GM12864 (cell line): ENCODE measurements at regions not wholly inside any gene's neighbourhood (a gene's known extent, or its start where the extent isn't known, plus 50 kb on each side); places are given as distances from the start of the nearest gene placed in this dataset.

Experiments used
- DNase-seq: peaks from one replicate; pipeline ENCODE4 v3.0.0-alpha.2; 2011; ENCODE audit warnings: low read depth
- H3K4me3 ChIP-seq: 2 replicates; pipeline ENCODE4 v1.5.1; 2011; ENCODE audit warnings: mild to moderate bottlenecking, low read depth, low read length, control low read depth
- TF ChIP-seq, protein P1 (sequence below): IDR thresholded peaks from 2 replicates; pipeline ENCODE4 v1.5.1; 2011; ENCODE audit warnings: low read depth, mild to moderate bottlenecking, moderate library complexity, low read length, control low read depth, inconsistent platforms; ENCODE audit errors: missing control alignments

DNA sequence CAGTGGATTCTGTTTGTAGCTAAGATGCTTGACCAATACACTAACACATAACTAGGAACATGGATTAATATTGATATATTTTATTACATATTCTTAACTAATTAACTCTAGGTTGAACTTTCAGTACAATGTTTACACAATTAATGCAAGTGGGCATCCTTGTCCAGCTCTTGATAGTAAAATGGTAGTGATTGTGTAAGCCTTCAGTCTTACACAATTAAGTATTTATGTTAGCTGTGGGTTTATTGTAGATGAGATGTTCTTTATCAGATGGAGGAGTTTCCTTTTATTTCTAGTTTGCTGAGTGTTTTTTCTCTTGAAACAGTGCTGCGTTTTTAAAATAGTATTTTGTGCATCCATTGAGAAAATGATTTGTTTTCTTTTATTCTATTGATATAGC, 1210.8 kb downstream of the CDH12 start:
- TF ChIP-seq, protein P1, sequence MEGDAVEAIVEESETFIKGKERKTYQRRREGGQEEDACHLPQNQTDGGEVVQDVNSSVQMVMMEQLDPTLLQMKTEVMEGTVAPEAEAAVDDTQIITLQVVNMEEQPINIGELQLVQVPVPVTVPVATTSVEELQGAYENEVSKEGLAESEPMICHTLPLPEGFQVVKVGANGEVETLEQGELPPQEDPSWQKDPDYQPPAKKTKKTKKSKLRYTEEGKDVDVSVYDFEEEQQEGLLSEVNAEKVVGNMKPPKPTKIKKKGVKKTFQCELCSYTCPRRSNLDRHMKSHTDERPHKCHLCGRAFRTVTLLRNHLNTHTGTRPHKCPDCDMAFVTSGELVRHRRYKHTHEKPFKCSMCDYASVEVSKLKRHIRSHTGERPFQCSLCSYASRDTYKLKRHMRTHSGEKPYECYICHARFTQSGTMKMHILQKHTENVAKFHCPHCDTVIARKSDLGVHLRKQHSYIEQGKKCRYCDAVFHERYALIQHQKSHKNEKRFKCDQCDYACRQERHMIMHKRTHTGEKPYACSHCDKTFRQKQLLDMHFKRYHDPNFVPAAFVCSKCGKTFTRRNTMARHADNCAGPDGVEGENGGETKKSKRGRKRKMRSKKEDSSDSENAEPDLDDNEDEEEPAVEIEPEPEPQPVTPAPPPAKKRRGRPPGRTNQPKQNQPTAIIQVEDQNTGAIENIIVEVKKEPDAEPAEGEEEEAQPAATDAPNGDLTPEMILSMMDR, result no peak
- no peak for DNase-seq

DNA sequence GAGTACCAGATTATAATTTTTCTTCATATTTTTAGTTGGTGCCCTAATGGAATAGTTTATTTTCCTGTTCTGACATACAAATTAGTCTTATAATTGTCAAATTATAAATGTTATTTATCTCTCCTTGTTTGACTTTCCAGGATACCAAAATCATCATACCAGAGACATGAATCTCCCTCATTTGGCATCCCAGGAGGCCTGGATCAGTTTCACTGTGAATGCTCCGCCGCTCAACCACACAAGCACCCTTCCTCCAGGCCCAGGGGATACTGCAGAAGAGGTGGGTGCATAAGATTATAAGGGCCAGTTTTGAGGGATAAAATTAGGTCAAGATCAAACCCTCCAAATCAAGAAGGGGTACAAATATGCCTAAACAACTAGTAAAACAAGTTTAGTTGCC, 1229.3 kb downstream of the CDH12 start:
- DNase-seq, result no peak
- no peak overlapping the region for H3K4me3 ChIP-seq
- TF ChIP-seq, protein P1, result no peak

More for the DNA sequence above, 1210.8 kb downstream of the CDH12 start:
- no peak overlapping the region for H3K4me3 ChIP-seq

DNA sequence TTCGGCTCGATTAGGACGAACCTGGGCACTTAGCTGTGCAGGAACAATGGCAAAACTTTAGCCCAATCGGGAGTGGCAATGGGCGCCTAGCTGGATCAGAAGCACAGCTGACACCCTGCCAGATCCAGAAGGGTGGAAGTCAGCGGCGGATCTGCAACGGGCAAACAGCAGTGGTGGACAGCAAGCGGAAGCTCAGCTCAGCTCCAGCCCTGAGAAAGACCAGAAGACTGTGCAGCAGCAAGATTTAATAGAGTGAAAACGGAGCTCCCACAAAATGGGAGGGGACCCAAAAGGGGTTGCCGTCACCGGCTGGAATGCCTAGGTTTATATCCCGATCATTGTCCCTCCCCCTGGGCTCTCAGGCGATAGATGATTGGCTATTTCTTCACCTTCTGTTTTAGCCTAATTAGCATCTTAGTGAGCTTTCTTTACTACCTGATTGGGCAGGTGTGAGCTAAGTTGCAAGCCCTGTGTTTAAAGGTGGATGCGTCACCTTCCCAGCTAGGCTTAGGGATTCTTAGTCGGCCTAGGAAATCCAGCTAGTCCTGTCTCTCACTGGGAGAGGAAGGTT, 1237.9 kb downstream of the CDH12 start:
- TF ChIP-seq, protein P1, result no peak
- H3K4me3 ChIP-seq, result no peak overlapping the region
- DNase-seq, result no peak

DNA sequence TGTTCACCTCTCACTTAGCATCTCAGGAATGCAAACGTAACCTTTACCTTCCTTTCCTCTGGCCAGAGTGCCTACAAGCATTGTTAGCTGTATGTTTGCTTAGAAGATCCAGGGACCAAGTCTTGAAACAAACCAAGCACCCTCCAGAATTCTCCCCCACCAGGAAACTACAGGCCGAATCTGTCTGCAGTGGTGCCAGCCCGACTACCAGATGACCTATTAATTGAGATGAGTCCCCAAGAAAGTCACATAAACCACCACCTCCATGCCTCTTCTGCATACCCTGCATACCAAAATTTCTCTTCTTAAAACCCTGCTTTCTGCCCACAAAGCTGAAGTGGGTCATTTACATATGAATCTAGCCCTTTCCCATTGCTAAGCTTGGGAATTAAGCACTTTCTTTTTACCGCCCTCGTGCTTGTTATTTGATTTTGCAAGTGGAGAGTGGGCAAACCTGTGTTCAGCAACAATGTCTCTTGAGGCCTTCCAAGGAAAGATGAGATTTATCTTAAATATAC, 1239.1 kb downstream of the CDH12 start:
- no peak overlapping the region for H3K4me3 ChIP-seq
- TF ChIP-seq, protein P1, result no peak
- DNase-seq, result no peak

DNA sequence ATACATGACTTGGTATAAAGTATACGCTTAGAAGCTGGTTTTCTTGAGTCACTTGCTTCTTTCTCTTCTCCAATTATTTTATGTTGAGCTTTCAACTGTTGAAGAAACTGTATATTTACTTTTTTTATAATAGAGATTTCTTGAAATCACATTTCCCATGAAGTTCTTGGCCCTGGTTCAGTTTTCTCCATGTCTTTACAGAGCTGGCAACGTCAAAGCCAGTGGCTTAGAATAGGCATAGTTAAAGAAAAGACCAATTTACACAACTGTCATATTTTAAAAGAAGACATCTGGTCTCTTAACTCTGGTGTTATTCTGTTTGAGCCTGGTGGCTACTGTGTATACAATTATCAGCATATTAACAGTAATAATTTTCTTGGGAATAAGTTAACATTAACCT, 1249.3 kb downstream of the CDH12 start:
- no peak for DNase-seq
- no peak overlapping the region for H3K4me3 ChIP-seq
- TF ChIP-seq, protein P1, result no peak

DNA sequence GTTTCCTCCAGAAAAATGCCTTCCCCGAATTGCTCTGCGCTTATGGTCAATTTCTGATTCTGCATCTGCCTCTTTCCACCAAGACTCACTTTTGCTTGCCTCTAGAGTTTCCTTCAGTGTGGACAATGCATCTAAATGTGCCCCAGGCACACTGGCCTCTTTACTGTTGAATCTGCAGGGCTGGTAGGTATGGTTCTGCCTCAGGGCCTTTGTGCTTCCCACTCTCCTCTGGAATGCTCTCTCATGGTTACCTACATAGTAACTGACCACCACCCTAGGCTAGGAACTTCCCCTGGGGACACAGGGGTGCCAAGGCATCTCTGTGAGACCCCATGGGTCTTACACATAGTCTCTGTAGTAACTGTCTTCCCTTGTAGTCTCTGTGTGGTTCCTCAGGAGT, 1258.6 kb downstream of the CDH12 start:
- no peak for DNase-seq
- H3K4me3 ChIP-seq, result no peak overlapping the region
- TF ChIP-seq, protein P1, result no peak

DNA sequence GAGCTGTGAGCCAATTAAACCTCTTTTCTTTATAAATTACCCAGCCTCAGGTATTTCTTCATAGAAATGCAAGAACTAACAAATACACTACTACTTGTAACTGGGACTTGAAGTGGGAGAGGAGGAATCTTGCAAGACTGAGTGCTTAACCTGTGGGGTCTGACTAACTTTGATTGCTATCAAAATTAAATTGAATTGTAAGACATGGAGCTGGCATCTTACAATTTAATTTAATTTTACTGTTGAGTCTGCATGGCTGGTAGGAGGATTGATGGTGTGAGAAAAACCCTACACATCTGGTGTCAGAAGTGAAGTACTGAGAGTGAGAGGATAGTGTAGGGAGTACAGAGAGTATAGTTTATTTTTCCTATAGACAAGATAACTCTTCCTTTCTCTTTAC, 1259.9 kb downstream of the CDH12 start:
- TF ChIP-seq, protein P1, result no peak
- no peak for DNase-seq

More for the DNA sequence above, 1259.9 kb downstream of the CDH12 start:
- no peak overlapping the region for H3K4me3 ChIP-seq
